ENCODE measurements at regions not wholly inside any gene's neighbourhood (a gene's known extent, or its start where the extent isn't known, plus 50 kb on each side); places are given as distances from the start of the nearest gene placed in this dataset.

DNA sequence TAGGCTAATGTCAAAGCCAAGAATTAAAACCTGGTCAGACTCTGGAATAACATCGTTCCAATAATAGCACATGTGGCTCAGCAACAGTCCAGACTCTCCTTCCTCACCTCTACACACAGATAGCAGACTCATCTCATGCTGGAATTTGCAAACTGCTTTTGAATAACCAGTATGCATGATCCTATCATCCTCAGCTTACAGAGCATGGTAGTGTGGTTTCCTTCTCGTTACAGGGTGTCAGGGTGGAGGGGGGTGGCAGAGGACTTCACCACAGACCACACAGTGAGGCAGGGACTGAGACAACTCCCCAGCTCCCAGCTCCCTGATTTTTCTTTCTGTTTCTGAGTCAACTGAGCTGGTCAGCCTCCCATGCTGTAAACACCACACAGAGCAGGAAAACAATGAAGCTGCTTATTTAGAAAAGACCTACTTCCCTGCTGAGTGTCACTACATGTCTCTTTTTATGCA lies 101.6 kb downstream of the RPL22L1 start (continued):
- TF ChIP-seq, protein P1, sequence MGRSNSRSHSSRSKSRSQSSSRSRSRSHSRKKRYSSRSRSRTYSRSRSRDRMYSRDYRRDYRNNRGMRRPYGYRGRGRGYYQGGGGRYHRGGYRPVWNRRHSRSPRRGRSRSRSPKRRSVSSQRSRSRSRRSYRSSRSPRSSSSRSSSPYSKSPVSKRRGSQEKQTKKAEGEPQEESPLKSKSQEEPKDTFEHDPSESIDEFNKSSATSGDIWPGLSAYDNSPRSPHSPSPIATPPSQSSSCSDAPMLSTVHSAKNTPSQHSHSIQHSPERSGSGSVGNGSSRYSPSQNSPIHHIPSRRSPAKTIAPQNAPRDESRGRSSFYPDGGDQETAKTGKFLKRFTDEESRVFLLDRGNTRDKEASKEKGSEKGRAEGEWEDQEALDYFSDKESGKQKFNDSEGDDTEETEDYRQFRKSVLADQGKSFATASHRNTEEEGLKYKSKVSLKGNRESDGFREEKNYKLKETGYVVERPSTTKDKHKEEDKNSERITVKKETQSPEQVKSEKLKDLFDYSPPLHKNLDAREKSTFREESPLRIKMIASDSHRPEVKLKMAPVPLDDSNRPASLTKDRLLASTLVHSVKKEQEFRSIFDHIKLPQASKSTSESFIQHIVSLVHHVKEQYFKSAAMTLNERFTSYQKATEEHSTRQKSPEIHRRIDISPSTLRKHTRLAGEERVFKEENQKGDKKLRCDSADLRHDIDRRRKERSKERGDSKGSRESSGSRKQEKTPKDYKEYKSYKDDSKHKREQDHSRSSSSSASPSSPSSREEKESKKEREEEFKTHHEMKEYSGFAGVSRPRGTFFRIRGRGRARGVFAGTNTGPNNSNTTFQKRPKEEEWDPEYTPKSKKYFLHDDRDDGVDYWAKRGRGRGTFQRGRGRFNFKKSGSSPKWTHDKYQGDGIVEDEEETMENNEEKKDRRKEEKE (IDR thresholded peaks at IDR 0.05; ENCODE audit: borderline replicate concordance in 1 of 2, control insufficient read depth in 1 of 2, low read depth in 2 of 2, low read length in 1 of 2) = no peak
- TF ChIP-seq POLR2AphosphoS5 (IDR thresholded peaks at IDR 0.05; ENCODE audit: control insufficient read depth, insufficient read depth, low read depth, low read length) (no peak), TEAD1 (CRISPR knock-in tag; IDR thresholded peaks at IDR 0.05) (peak in 1 of 2 experiments; percentile 82; a peak in 1 of 4 replicates), JUN (IDR thresholded peaks at IDR 0.05; ENCODE audit: borderline replicate concordance, low read depth, low read length) (no peak), JUN (CRISPR knock-in tag; IDR thresholded peaks at IDR 0.05; ENCODE audit: borderline replicate concordance) (no peak), NFIX (CRISPR knock-in tag; IDR thresholded peaks at IDR 0.05; ENCODE audit: low read depth) (no peak), TAF9B (IDR thresholded peaks at IDR 0.05; ENCODE audit: partially characterized antibody) (no peak), NR2C2 (CRISPR knock-in tag; IDR thresholded peaks at IDR 0.05) (no peak), NR2C2 (tag; IDR thresholded peaks at IDR 0.05) (0 out of 2 replicates have a peak, but pooled peaks have one; percentile 29), ZKSCAN8 (CRISPR knock-in tag; IDR thresholded peaks at IDR 0.05) (no peak), ETS2 (tag; IDR thresholded peaks at IDR 0.05; ENCODE audit: borderline replicate concordance, poor library complexity, severe bottlenecking) (no peak), MYNN (IDR thresholded peaks at IDR 0.05) (no peak), MYNN (CRISPR knock-in tag; IDR thresholded peaks at IDR 0.05) (no peak), CBX2 (IDR thresholded peaks at IDR 0.05; ENCODE audit: insufficient read depth, low read length, poor library complexity, severe bottlenecking) (no peak)
- TF ChIP-seq, protein P2, sequence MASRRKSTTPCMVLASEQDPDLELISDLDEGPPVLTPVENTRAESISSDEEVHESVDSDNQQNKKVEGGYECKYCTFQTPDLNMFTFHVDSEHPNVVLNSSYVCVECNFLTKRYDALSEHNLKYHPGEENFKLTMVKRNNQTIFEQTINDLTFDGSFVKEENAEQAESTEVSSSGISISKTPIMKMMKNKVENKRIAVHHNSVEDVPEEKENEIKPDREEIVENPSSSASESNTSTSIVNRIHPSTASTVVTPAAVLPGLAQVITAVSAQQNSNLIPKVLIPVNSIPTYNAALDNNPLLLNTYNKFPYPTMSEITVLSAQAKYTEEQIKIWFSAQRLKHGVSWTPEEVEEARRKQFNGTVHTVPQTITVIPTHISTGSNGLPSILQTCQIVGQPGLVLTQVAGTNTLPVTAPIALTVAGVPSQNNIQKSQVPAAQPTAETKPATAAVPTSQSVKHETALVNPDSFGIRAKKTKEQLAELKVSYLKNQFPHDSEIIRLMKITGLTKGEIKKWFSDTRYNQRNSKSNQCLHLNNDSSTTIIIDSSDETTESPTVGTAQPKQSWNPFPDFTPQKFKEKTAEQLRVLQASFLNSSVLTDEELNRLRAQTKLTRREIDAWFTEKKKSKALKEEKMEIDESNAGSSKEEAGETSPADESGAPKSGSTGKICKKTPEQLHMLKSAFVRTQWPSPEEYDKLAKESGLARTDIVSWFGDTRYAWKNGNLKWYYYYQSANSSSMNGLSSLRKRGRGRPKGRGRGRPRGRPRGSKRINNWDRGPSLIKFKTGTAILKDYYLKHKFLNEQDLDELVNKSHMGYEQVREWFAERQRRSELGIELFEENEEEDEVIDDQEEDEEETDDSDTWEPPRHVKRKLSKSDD (conservative IDR thresholded peaks at IDR 0.05; ENCODE audit: low read length) = no peak
- TF ChIP-seq, protein P3, sequence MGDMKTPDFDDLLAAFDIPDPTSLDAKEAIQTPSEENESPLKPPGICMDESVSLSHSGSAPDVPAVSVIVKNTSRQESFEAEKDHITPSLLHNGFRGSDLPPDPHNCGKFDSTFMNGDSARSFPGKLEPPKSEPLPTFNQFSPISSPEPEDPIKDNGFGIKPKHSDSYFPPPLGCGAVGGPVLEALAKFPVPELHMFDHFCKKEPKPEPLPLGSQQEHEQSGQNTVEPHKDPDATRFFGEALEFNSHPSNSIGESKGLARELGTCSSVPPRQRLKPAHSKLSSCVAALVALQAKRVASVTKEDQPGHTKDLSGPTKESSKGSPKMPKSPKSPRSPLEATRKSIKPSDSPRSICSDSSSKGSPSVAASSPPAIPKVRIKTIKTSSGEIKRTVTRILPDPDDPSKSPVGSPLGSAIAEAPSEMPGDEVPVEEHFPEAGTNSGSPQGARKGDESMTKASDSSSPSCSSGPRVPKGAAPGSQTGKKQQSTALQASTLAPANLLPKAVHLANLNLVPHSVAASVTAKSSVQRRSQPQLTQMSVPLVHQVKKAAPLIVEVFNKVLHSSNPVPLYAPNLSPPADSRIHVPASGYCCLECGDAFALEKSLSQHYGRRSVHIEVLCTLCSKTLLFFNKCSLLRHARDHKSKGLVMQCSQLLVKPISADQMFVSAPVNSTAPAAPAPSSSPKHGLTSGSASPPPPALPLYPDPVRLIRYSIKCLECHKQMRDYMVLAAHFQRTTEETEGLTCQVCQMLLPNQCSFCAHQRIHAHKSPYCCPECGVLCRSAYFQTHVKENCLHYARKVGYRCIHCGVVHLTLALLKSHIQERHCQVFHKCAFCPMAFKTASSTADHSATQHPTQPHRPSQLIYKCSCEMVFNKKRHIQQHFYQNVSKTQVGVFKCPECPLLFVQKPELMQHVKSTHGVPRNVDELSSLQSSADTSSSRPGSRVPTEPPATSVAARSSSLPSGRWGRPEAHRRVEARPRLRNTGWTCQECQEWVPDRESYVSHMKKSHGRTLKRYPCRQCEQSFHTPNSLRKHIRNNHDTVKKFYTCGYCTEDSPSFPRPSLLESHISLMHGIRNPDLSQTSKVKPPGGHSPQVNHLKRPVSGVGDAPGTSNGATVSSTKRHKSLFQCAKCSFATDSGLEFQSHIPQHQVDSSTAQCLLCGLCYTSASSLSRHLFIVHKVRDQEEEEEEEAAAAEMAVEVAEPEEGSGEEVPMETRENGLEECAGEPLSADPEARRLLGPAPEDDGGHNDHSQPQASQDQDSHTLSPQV (IDR thresholded peaks at IDR 0.05) = peak; percentile 84
- TF ChIP-seq, protein P4, sequence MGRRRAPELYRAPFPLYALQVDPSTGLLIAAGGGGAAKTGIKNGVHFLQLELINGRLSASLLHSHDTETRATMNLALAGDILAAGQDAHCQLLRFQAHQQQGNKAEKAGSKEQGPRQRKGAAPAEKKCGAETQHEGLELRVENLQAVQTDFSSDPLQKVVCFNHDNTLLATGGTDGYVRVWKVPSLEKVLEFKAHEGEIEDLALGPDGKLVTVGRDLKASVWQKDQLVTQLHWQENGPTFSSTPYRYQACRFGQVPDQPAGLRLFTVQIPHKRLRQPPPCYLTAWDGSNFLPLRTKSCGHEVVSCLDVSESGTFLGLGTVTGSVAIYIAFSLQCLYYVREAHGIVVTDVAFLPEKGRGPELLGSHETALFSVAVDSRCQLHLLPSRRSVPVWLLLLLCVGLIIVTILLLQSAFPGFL (CRISPR knock-in tag; IDR thresholded peaks at IDR 0.05) = no peak

All from K562 (cell line).